HG02759 (cell line): ENCODE measurements at regions not wholly inside any gene's neighbourhood (a gene's known extent, or its start where the extent isn't known, plus 50 kb on each side); places are given as distances from the start of the nearest gene placed in this dataset.

Experiments used
- ATAC-seq: cut with Tn5 transposase; IDR thresholded peaks from one replicate; pipeline ENCODE4 v1.9.1; 2021; ENCODE audit warnings: mild to moderate bottlenecking, moderate library complexity; ENCODE audit not compliant: unreplicated experiment

DNA sequence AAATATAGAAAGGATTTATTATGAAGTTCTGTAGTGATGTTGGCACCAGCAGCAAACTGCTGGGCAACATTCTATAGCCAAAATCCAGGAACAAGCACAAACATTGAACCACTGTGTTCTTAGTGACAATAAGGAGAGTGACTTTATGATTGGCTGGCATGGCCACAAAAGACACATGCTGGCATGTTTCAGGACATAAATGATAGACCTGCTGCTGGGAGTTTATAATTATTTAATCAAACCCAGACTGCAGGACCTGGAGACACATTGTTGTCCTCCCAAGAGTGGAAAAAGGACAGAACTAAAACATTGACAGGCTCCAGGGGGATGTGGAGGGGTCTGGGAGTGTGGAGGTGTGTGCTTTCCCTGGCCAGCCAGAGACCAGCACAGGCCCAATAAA is 255.3 kb upstream of the LRTM1 start:
- ATAC-seq = no peak

- ATAC-seq = no peak
These were observed 253.2 kb upstream of the LRTM1 start for GRCh38 chr3:55180936-55181535.

DNA sequence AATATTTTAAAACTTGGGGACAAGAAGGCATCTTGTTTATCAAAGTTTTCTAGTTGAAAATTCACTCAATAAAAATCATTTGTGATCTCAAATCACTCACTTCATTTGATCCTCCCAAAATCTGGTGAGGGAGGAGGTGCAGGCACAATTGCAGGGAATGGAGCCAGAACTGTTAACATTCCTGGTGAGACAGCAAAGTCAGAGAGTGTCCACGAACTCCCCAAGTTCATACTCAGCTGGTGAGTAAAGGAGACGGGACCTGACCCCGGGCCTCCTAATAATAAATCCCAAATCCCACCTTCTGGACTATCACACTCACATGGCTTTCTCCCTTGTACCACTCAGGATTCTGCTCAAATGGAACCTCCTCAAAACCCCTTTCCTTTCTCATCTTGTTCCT is 252.3 kb upstream of the LRTM1 start:
- no peak for ATAC-seq

DNA sequence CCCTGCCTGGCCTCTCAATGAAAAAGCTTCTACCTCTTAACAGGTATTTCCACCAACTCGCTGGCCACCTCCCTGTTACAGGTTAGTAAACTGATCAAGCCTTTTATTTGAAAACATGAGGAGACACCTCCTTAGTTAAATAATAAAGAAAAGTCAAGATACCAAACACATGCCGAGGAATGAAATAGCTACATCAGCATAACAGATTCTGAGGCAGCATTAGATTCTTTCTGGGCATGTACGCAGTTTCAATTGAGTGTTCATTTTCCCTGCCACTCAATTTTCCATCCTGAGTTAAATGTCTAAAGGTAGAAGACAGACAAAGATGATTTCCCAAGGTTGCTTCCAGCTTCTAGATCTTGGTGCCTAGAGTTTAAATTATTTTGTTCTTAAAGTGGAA is 250.5 kb upstream of the LRTM1 start:
- no peak for ATAC-seq

GRCh38 chr3:55177749-55178148 is 249.9 kb upstream of the LRTM1 start:
- no peak for ATAC-seq

DNA sequence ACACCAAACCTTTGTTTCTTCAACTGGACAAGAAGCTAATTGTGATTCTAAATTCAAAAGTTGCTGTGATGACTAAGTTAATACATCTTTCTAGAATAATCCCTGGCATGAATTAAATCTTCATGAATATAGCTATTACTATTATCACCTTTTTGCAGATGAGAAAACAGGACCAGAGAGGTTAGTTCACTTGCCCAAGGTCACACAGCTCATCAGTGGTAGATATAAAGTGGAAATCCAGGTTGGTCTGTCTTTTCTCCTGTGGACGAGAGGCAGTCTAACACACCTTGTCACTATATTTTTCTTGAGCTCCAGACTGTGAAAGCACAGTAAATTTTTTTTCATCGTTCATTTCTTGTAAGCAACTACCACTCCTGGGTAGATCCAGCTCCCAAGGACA is 247.6 kb upstream of the LRTM1 start:
- ATAC-seq = no peak

DNA sequence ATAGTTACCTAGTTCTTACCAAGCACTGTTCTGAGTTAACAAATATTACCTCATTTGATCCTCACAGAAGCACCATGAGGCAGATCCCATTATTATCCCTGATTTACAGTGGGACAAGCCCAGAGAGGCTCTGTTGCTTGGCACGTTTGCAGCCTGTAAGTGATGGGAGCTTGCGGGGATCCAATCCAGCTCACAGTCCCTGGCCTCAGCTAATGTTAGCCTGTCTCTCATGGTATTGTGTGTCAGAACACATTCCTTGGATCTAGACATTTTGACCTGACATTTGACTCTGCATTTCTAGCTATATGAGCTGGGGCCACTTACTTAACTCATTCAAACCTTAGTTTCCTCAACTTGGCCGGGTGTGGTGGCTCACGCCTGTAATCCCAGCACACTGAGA is 246.9 kb upstream of the LRTM1 start:
- ATAC-seq = no peak

DNA sequence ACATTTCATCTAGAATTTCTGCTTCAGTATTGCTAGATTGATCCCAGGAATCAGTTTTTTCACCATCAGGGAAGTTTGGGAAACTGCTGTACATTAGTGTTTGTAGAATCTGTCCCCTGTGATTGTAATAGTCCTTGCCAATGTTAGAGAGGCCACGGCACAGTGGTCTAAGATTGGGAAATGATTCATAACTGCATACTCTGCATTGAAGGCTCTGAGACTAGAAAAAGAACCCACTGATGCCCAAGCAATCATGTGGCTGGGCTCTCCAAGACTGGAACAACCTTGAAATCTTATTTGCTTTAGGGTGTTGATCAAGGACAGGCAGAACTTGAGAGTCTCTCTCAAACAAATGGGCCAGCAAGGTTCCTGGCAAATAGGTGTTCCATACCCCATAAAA is 245.6 kb upstream of the LRTM1 start:
- no peak for ATAC-seq

GRCh38 chr3:55172913-55173312 is 245.1 kb upstream of the LRTM1 start:
- no peak for ATAC-seq

GRCh38 chr3:55170444-55170843 is 242.6 kb upstream of the LRTM1 start:
- ATAC-seq = no peak

GRCh38 chr3:55169608-55170072 is 241.8 kb upstream of the LRTM1 start:
- ATAC-seq = no peak

DNA sequence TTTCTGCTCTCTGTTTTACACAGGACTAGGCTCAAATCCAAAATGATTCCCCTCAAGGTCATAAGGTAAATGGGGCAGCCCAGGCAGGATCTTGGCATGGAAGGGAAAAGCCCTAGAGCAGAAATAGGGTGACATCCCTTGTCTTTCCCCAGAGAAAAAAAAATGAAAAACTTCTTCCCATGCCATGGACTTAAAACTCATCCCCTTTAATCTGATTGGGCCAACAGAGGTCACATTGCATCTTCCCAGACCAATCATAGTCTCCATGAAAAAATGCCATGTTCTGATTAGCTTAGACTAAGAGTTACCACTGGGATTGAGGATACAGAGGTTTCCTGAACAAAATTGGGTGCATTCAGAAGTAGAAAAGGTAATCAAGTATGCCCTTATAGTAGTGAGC is 241.3 kb upstream of the LRTM1 start:
- no peak for ATAC-seq

DNA sequence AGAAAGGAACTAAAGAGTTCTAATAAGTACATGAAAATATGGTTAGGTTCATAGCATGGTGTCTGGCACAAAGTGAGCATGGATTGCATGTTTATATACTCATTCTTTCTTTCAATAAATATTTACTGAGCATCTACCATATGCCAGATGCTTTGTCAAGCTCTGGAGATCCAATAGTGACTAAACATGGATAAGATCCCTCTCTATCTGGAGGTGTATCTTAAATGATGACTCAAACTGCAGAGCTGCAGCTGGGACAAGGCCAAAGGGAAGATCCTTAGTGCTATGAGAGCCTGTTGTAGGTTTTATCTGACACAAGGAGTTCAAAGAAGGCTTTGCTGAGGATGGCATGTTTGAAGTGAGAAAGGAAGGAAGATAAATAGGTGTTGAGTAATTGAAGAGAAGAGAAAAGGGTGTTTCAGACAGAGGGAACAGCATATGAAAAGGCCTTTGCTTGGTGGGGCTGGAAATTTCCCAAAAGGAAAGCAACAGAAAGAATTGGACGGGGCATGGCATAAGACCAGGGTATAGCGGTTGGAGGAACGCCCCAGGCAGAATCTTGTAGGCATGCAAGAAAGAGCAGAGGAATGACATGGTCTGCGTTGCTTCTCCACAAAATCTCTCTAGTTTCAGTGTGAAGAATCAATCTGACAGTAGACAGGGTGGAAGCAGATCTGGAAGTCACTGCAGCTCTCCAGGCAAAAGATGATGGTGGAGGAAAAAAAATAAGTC is 239.9 kb upstream of the LRTM1 start:
- no peak for ATAC-seq

- no peak for ATAC-seq
These were observed 239.0 kb upstream of the LRTM1 start for GRCh38 chr3:55166576-55167555.

DNA sequence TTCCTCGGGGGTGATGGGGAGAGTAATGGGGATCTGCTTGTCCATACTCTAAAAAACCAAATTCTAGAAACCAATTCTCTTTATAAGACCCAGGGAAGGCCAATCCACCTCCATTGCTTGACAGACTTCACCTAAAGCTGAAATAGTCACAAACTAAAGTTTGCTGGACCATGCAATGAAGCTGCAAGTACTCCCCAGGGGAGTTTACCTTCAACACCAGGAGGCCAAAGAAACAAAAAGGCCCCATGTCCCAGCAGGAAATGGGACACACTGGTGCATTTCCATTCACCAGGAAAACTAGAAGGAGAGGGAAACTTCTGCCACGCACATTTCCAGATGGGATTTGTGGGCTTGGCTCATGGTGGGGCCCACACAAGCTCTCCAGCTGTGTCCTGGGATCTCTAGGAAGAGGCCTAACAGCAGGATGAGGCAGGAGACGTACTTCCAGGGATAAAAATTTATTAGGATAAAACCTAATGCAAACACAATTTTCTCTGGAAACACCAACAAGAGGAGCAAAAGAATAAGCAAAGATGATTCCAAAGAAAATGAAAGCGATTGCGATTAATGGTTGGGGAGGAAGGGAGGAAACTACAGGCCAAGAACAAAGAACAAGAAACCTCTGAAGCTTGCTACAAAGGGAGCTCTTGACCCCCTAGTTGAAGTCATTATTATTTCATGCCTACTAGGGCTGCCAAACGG is 238.0 kb upstream of the LRTM1 start:
- no peak for ATAC-seq

GRCh38 chr3:55165278-55165677 is 237.4 kb upstream of the LRTM1 start:
- ATAC-seq = no peak

DNA sequence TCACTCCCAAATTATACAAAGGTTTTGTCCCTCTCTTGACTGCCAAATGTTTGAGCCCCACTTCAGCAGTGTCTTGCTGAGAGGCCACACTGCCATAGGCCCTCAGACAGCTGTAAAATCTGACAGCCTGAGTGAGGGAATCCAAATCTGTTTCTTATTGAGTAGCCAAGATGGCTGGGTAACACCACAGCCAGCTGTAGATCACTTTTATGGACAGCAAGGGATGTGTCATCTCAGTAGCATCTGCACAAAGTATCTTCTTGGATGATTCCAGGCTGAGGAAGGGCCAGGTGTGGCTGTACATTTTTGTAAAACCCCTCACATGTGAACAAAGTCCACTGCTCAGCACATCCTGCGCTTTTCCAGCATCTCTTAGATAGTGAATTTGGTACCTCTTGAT is 237.0 kb upstream of the LRTM1 start:
- ATAC-seq = no peak

- no peak for ATAC-seq
These were observed 236.3 kb upstream of the LRTM1 start for GRCh38 chr3:55164191-55164590.

GRCh38 chr3:55163421-55163820 is 235.6 kb upstream of the LRTM1 start:
- no peak for ATAC-seq

- no peak for ATAC-seq
These were observed 234.4 kb upstream of the LRTM1 start for GRCh38 chr3:55162031-55162795.
